ENCODE measurements at regions not wholly inside any gene's neighbourhood (a gene's known extent, or its start where the extent isn't known, plus 50 kb on each side); places are given as distances from the start of the nearest gene placed in this dataset.

DNA sequence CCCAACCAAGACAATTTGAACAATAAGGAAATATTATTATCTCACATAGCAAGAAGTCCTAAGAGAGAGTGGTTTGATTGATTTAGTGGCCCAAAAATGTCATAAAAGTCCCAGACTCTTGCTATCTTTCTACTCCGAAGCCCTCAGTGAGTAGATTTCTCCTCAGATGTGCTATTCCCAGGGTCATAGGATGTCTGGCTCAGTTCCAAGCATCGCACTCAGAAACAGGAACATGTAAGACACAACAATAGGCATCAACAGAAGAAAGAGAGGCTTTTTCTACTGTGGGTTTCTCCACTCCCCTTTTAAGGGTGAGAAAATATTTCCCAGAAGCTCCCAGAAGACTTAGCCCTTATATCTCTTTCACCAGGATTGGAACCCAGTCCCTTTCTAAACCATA is 188.1 kb upstream of the CDKN3 start:
- TF ChIP-seq, protein P1, sequence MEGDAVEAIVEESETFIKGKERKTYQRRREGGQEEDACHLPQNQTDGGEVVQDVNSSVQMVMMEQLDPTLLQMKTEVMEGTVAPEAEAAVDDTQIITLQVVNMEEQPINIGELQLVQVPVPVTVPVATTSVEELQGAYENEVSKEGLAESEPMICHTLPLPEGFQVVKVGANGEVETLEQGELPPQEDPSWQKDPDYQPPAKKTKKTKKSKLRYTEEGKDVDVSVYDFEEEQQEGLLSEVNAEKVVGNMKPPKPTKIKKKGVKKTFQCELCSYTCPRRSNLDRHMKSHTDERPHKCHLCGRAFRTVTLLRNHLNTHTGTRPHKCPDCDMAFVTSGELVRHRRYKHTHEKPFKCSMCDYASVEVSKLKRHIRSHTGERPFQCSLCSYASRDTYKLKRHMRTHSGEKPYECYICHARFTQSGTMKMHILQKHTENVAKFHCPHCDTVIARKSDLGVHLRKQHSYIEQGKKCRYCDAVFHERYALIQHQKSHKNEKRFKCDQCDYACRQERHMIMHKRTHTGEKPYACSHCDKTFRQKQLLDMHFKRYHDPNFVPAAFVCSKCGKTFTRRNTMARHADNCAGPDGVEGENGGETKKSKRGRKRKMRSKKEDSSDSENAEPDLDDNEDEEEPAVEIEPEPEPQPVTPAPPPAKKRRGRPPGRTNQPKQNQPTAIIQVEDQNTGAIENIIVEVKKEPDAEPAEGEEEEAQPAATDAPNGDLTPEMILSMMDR (IDR thresholded peaks at IDR 0.05; ENCODE audit: poor library complexity) = no peak
- TF ChIP-seq EZH2phosphoT487 (IDR thresholded peaks at IDR 0.05; ENCODE audit: low read depth, severe bottlenecking, unreplicated experiment) = no peak
- TF ChIP-seq EZH2 (IDR thresholded peaks at IDR 0.05; ENCODE audit: borderline replicate concordance) = no peak

Data from hepatocyte (in vitro differentiated cells).